ENCODE measurements at regions not wholly inside any gene's neighbourhood (a gene's known extent, or its start where the extent isn't known, plus 50 kb on each side); places are given as distances from the start of the nearest gene placed in this dataset.
A peak's percentile ranks its signal among the peaks of the same experiment; 100 is the strongest.

GRCh38 chr5:133669472-133669871 lies 57.1 kb upstream of the FSTL4 start:
- no peak for TF ChIP-seq HDAC2 (IDR thresholded peaks at IDR 0.05; ENCODE audit: borderline replicate concordance in 1 of 2, low read depth in 2 of 2, low read length in 2 of 2)
- no peak for TF ChIP-seq USF2 (IDR thresholded peaks at IDR 0.05; ENCODE audit: low read length)
- Histone ChIP-seq H2AFZ (ENCODE audit: low read length) (no peak overlapping the region), H3K9me3 (ENCODE audit: insufficient read depth in 2 of 2, low read depth in 1 of 2, low read length in 1 of 2) (no peaks in the 10 kb centered on the region), H3K23me2 (ENCODE audit: low read depth, low read length) (no peaks in the 10 kb centered on the region), H4K5ac (ENCODE audit: insufficient read length, low read depth, low read length) (no peak overlapping the region), H2BK12ac (ENCODE audit: low read depth, low read length) (no peak overlapping the region), H3K56ac (replicated peaks; ENCODE audit: insufficient read length, low read depth, low read length) (no peak overlapping the region), H3K79me2 (ENCODE audit: control insufficient read depth in 1 of 2, insufficient read depth in 2 of 2, low read length in 2 of 2) (no peaks in the 10 kb centered on the region), H2BK120ac (replicated peaks; ENCODE audit: low read depth, low read length) (no peak overlapping the region), H3K4me3 (ENCODE audit: extremely low read depth in 1 of 4, insufficient read depth in 2 of 4, low read depth in 3 of 4, low read length in 4 of 4) (no peak overlapping the region), H3K9ac (replicated peaks in 1 of 4; ENCODE audit: extremely low read depth in 1 of 4, low read depth in 3 of 4, low read length in 3 of 4) (no peak overlapping the region), H2AK5ac (ENCODE audit: low read depth, low read length) (no peak overlapping the region), H2BK15ac (ENCODE audit: low read length) (no peak overlapping the region; the same call in 1 of the 2 replicates), H3K79me1 (ENCODE audit: low read depth, low read length) (no peaks in the 10 kb centered on the region), H3K27me3 (replicated peaks in 1 of 4; ENCODE audit: control insufficient read depth in 3 of 4, extremely low read depth in 1 of 4, insufficient read depth in 3 of 4, low read length in 3 of 4) (no peaks in the 10 kb centered on the region), H3K36me3 (ENCODE audit: control insufficient read depth in 2 of 4, insufficient read depth in 4 of 4, low read length in 3 of 4) (peaks cover 0 to 3% (median 0%) of the 10 kb centered on the region in 4 experiments; a peak in 2 of 8 replicates), H3K4me2 (ENCODE audit: insufficient read depth in 1 of 2, low read depth in 2 of 2, low read length in 2 of 2) (no peak overlapping the region), H3K4me1 (replicated peaks in 1 of 4; ENCODE audit: control insufficient read depth in 3 of 4, insufficient read depth in 4 of 4, low read length in 3 of 4) (no peaks in the 10 kb centered on the region; a peak in 1 of 7 replicates), H3K14ac (ENCODE audit: insufficient read length) (no peak overlapping the region), H3K4ac (replicated peaks; ENCODE audit: insufficient read length, low read depth, low read length) (no peak overlapping the region), H3K23ac (ENCODE audit: insufficient read length) (no peak overlapping the region), H3K27ac (ENCODE audit: low read depth, low read length) (no peak overlapping the region), H4K91ac (replicated peaks; ENCODE audit: insufficient read length, low read length) (no peak overlapping the region), H4K20me1 (replicated peaks in 1 of 2; ENCODE audit: control insufficient read depth in 1 of 2, insufficient read depth in 2 of 2, low read length in 2 of 2) (no peaks in the 10 kb centered on the region), H4K8ac (ENCODE audit: extremely low read depth, insufficient read depth, low read length) (no peak overlapping the region), H3K18ac (ENCODE audit: extremely low read depth, low read length) (no peak overlapping the region), H2BK5ac (ENCODE audit: low read depth, low read length) (no peak overlapping the region), H2BK20ac (ENCODE audit: low read length) (no peak overlapping the region)
- CTCF ChIA-PET (ENCODE audit: partially characterized antibody) = interaction anchor here (1.3 kb wide), 1 partner anchor 333 kb away, joined by 3 read pairs; no protein-coding TSS in a partner anchor
- DNase-seq (ENCODE audit: low read depth in 1 of 2, low spot score in 2 of 2) (peak in 1 of 2 experiments; percentile 19), FAIRE-seq (no peak)
- WGBS, 2 experiments (ENCODE audit: extremely low coverage in 1 of 2, insufficient coverage in 1 of 2, insufficient read length in 1 of 2, insufficient replicate concordance in 2 of 2, low coverage in 1 of 2, low lambda C conversion rate in 2 of 2, missing lambda C conversion rate in 1 of 2) = 88% methylated on average over 6 of the region's 6 CpGs; no CpG with 5 or more reads in 1 of the 2 experiments
- POLR2A ChIA-PET (ENCODE audit: partially characterized antibody) = no interaction called here
